Activated CD4-positive, alpha-beta memory T cell treated with anti-CD3 and anti-CD28 coated beads for 36 hours (primary cell): ENCODE measurements at regions not wholly inside any gene's neighbourhood (a gene's known extent, or its start where the extent isn't known, plus 50 kb on each side); places are given as distances from the start of the nearest gene placed in this dataset.
"Not testable (repeated sequence)": the region's sequence is repeated elsewhere in the genome, so short reads cannot be mapped to it uniquely, and the experiment has no call there.

Experiments used
- CTCF ChIA-PET: fragments of 350-600 bp; sonication (Branson Sonifier 250); formaldehyde crosslinking; loops from one replicate; lab custom pipeline; 2021; ENCODE audit warnings: antibody characterized with exemption, inconsistent platforms; lab: Charles Lee
- POLR2A ChIA-PET: fragments of 350-600 bp; sonication (Branson Sonifier 250); formaldehyde crosslinking; loops from one replicate; lab custom pipeline; 2021; ENCODE audit warnings: antibody characterized with exemption; lab: Charles Lee
- DNase-seq: peaks from one replicate; pipeline ENCODE4 v3.0.0-alpha.2; 2020
- H3K27ac Mint-ChIP-seq: one replicate; pipeline ENCODE4 v1.8.0; 2021; ENCODE audit warnings: mixed read lengths
- H3K27me3 Mint-ChIP-seq: one replicate; pipeline ENCODE4 v1.8.0; 2021; ENCODE audit warnings: mixed read lengths
- H3K36me3 Mint-ChIP-seq: one replicate; pipeline ENCODE4 v1.8.0; 2021; ENCODE audit warnings: mixed read lengths
- H3K4me1 Mint-ChIP-seq: one replicate; pipeline ENCODE4 v1.8.0; 2021; ENCODE audit warnings: low read depth, mixed read lengths
- H3K4me3 Mint-ChIP-seq: one replicate; pipeline ENCODE4 v1.8.0; 2021; ENCODE audit warnings: mild to moderate bottlenecking, mixed read lengths
- H3K9me3 Mint-ChIP-seq: one replicate; pipeline ENCODE4 v1.8.0; 2021; ENCODE audit warnings: mixed read lengths
- intact Hi-C: fragments of 100-400 bp; cut with micrococcal nuclease; formaldehyde crosslinking; loops from one replicate; pipeline ENCODE4 v1.15.1; 2023

GRCh38 chr12:9420817-9421519 is 186.7 kb downstream of the KLRB1 start:
- H3K4me3 Mint-ChIP-seq, H3K4me1 Mint-ChIP-seq, DNase-seq, CTCF ChIA-PET, H3K27ac Mint-ChIP-seq, POLR2A ChIA-PET, intact Hi-C loops, H3K9me3 Mint-ChIP-seq, H3K27me3 Mint-ChIP-seq: not testable (repeated sequence)
- H3K36me3 Mint-ChIP-seq: peaks cover 14% of the 10 kb centered on the region

DNA sequence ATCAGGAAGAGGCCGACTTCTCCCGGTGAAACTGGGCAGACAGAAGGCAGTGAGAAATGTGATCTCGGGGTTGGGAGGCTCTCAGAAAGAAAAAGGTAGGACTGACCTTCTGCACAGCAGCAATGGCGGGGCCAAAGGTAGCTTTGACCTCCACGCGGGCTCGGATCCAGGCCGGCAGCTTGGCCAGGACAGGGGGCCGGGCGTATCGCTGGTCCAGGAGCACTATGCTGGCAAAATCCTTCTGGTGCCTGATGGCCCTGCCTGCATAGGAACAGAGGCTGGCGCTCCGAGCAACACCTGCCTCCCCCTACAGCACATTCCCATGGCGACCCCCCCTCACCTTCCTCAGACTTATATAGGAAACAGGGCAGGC is 189.1 kb downstream of the KLRB1 start:
- H3K4me3 Mint-ChIP-seq, H3K4me1 Mint-ChIP-seq, H3K27ac Mint-ChIP-seq, DNase-seq, H3K9me3 Mint-ChIP-seq, H3K27me3 Mint-ChIP-seq, intact Hi-C loops, CTCF ChIA-PET, POLR2A ChIA-PET, H3K36me3 Mint-ChIP-seq: not testable (repeated sequence)

DNA sequence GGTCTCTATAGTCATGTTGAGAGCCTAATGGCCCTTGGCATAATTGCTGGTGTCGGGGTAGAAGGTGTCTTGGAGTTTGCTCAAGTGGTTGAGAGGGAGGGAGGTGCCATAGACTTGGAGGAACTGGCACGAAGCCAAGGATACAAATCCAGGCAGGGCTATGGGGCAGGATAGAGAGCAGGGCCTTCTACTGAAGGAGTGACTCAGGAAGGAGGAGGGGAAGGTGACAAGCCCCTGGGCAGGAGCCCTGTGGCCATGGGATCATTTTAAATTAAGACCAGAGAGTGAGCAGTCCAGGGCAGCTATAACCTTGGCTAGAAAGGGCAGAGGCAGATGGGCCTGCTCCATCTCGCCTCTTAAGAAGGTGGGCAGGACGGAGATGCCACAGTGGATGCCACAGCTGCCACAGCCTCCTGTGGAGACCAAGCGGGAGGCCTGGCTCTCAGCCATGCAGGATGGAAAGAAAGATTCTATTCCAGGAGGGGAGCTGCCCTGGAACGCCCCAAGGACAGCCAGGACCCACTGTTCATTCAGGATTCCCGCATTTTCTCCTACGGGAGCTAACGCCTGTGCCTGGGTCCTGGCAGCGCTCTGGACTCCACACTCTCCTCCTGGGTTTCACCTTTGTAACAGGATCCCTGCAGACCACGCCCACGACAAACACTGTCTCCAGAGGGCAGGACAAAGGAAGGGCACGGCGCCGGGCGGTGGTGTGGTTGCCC is 189.6 kb downstream of the KLRB1 start:
- H3K4me3 Mint-ChIP-seq, POLR2A ChIA-PET, H3K27ac Mint-ChIP-seq, H3K9me3 Mint-ChIP-seq, CTCF ChIA-PET, intact Hi-C loops, H3K27me3 Mint-ChIP-seq, H3K4me1 Mint-ChIP-seq, DNase-seq, H3K36me3 Mint-ChIP-seq: not testable (repeated sequence)

DNA sequence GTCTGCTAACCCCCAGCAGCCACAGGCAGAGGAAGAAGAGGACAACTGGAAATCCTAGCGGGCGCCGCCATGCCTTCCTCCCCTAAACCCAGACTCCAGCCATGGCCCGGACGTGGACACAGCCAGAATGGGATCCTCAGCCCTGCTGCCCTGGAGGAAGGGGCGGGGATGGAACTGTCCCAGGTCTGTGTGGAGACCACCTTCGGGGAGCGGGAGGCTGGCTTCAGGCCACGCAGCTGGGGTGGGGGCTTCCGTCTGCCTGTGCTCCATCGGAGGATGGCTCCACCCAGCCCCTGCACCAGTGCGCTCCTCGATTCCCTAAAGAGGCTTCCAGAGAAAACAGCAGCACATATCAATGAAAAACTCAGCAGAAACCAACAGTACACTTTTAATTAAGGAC is 190.4 kb downstream of the KLRB1 start:
- POLR2A ChIA-PET, DNase-seq, H3K27me3 Mint-ChIP-seq, CTCF ChIA-PET, H3K9me3 Mint-ChIP-seq, H3K4me3 Mint-ChIP-seq, intact Hi-C loops, H3K27ac Mint-ChIP-seq, H3K4me1 Mint-ChIP-seq, H3K36me3 Mint-ChIP-seq: not testable (repeated sequence)

- intact Hi-C loops, H3K27ac Mint-ChIP-seq, DNase-seq, POLR2A ChIA-PET, H3K9me3 Mint-ChIP-seq, H3K4me3 Mint-ChIP-seq, CTCF ChIA-PET, H3K27me3 Mint-ChIP-seq, H3K36me3 Mint-ChIP-seq, H3K4me1 Mint-ChIP-seq: not testable (repeated sequence)
Observed at GRCh38 chr12:9416346-9416745, 191.4 kb downstream of the KLRB1 start.

DNA sequence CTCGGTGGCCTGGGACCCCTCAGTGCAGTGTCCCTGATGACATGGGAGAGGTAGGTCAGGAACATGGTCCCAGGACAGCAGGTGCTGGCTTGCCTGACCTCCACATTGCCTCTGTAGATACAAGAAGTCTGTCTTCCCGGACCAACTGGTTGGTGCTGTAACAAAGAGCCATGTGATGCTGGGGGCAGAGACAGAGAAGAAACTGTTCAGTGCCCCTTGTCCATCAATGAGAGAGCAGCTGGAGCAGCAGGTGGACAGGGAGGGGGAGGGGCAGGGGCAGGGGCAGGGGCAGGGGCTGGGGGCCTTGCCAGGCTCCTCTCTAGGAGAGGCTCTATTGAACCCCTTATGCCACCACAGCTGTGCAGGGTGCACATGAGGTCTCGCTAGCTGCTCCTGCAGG is 191.8 kb downstream of the KLRB1 start:
- not testable (repeated sequence) for H3K4me3 Mint-ChIP-seq

GRCh38 chr12:9413862-9414261 is 193.9 kb downstream of the KLRB1 start:
- H3K36me3 Mint-ChIP-seq, POLR2A ChIA-PET, DNase-seq, H3K4me1 Mint-ChIP-seq, H3K27ac Mint-ChIP-seq, H3K4me3 Mint-ChIP-seq, H3K9me3 Mint-ChIP-seq, H3K27me3 Mint-ChIP-seq, CTCF ChIA-PET, intact Hi-C loops: not testable (repeated sequence)

More for the DNA sequence above, 191.8 kb downstream of the KLRB1 start:
- H3K27ac Mint-ChIP-seq, POLR2A ChIA-PET, CTCF ChIA-PET, DNase-seq, H3K36me3 Mint-ChIP-seq, H3K4me1 Mint-ChIP-seq, H3K27me3 Mint-ChIP-seq, intact Hi-C loops, H3K9me3 Mint-ChIP-seq: not testable (repeated sequence)

DNA sequence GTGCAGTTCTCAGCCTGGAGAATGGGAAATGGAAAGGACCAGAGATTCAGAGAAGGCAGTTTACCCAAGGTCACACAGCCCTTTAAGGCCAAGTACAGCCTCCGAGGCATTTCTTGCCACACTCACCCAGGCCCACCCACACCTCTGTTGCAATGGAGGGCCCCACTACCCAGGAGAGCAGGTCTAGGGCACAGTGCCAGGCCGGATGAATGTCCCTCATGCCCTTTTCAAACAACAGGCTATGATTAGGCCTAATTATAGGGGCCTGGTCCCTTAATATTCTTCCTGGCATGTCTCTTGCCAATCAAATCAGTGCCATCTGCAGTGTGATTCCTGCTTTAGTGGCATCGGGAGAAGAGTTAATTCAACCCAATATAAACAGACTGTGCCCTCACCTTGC is 195.3 kb downstream of the KLRB1 start:
- H3K27me3 Mint-ChIP-seq, intact Hi-C loops, H3K9me3 Mint-ChIP-seq, DNase-seq, H3K27ac Mint-ChIP-seq, CTCF ChIA-PET, H3K4me3 Mint-ChIP-seq, H3K4me1 Mint-ChIP-seq, H3K36me3 Mint-ChIP-seq, POLR2A ChIA-PET: not testable (repeated sequence)

DNA sequence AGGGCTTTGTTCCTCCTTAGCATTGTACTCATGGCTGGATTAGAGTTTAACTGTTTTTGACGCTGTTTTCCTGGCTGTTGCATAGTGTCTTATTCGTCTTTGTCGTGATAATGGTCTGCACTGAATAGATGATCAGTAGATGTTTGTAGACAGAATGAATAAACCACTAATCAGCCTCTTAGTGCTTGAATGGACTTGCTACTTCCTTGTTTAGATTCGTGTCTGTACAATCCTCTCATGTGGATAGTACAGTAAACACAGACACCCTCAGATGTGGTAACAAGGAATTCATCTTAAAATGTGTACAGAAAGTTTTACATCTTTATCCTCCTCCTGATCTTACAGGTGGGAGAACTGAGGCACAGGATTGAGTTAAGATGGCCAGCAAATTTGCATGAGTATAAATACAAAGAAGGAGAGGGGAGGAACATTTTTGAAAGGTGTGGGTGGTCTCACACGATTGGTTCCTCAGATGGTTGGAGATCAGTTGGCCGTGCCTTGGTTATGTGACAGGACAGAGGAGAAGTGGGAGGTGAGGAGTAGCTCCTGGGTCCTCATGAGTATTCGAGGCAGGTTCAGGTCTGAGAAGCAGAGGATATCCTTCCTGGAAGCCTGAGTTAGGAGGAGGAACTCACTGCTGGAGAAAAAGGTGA is 196.0 kb downstream of the KLRB1 start:
- H3K36me3 Mint-ChIP-seq, H3K4me1 Mint-ChIP-seq, H3K27ac Mint-ChIP-seq, POLR2A ChIA-PET, H3K9me3 Mint-ChIP-seq, intact Hi-C loops, H3K27me3 Mint-ChIP-seq, CTCF ChIA-PET, H3K4me3 Mint-ChIP-seq, DNase-seq: not testable (repeated sequence)

DNA sequence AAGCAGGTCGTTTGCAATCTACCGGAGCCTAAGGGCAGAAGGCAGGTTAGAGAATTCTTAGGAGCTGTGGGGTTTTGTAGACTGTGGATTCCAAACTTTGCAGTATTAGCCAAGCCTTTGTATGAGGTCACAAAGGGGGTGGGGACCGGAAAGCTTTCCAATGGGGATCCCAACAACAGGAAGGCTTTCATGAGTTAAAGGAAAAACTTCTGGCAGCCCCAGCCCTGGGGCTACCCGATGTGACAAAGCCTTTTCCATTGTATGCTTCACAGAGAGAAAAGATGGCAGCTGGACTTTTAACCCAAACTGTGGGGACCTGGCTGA is 199.2 kb upstream of the PZP start:
- DNase-seq, H3K27ac Mint-ChIP-seq, H3K4me1 Mint-ChIP-seq, CTCF ChIA-PET, H3K9me3 Mint-ChIP-seq, H3K36me3 Mint-ChIP-seq, H3K27me3 Mint-ChIP-seq, intact Hi-C loops, POLR2A ChIA-PET, H3K4me3 Mint-ChIP-seq: not testable (repeated sequence)

DNA sequence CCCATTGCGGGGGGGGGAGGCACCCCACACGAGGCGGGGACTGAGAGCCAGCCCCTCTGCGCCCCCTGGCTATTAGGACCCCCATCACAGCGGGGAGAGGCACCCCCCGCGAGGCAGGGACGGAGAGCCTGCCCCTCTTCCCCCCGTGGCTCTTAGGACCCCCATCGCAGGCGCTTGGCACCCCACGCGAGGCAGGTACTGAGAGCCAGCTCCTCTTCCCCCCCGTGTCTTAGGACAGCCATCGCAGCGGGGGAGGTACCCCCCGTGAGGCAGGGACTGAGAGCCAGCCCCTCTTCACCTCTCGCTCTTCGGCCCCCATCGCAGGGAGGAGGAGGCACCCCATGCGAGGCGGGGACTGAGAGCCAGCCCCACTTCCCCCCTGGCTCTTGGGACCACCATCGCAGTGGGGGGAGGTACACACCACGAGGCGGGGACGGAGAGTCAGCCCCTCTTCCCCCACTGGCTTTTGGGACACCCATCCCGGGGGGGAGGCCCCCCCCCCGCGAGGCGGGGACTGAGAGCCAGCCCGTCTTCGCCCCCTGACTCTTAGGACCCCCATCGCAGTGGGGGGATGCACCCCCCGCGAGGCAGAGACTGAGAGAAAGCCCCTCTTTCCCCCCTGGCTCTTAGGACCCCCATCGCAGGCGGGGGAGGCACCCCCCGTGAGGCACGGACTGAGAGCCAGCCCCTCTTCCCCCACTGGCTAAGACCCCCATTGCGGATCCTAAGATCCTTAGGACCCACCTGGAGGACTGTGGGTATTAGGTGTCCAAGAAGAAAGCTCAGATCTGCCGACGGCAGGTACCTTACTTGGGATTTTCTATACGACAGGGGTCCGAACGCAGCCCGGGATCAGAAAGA is 198.6 kb upstream of the PZP start:
- H3K36me3 Mint-ChIP-seq: no peaks in the 10 kb centered on the region
- POLR2A ChIA-PET: no interaction called here
- DNase-seq: no peak
- CTCF ChIA-PET: no interaction called here
- no peaks in the 10 kb centered on the region for H3K9me3 Mint-ChIP-seq
- intact Hi-C loops: no loop called here
- H3K27me3 Mint-ChIP-seq: no peaks in the 10 kb centered on the region
- no peaks in the 10 kb centered on the region for H3K4me1 Mint-ChIP-seq
- H3K27ac Mint-ChIP-seq: no peak overlapping the region
- no peak overlapping the region for H3K4me3 Mint-ChIP-seq

DNA sequence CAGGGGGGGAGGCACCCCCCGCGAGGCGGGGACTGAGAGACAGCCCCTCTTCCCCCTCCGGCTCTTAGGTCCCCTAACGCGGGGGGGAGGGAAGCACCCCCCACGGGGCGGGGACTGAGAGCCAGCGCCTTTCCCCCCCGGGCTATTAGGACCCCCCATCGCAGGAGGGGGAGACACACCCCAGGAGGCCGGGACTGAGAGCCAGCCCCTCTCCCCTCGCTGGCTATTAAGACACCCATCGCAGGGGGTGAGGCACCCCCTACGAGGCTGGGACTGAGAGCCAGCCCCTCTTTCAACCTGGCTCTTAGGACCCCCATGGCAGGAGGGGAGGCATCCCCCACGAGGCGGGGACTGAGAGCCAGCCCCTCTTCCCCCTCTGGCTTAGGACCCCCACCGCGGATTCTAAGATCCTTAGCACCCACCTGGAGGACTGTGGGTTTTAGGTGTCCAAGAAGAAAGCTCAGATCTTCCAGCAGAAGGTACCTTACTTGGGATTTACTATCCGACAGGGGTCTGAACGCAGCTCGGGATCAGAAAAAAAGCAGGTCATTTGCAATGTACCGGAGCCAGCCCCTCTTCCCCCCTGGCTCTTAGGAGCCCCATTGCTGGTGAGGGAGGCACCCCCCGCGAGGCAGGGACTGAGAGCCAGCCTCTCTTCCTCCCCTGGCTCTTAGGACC is 197.8 kb upstream of the PZP start:
- ChIA-PET CTCF (no interaction called here), POLR2A (no interaction called here)
- intact Hi-C loops: no loop called here
- H3K36me3 Mint-ChIP-seq: no peaks in the 10 kb centered on the region
- H3K27ac Mint-ChIP-seq: no peak overlapping the region
- no peaks in the 10 kb centered on the region for H3K4me1 Mint-ChIP-seq
- no peak for DNase-seq
- H3K4me3 Mint-ChIP-seq: no peak overlapping the region
- no peaks in the 10 kb centered on the region for H3K9me3 Mint-ChIP-seq
- no peaks in the 10 kb centered on the region for H3K27me3 Mint-ChIP-seq
